CD1c-positive myeloid dendritic cell (primary cell): ENCODE measurements at regions not wholly inside any gene's neighbourhood (a gene's known extent, or its start where the extent isn't known, plus 50 kb on each side); places are given as distances from the start of the nearest gene placed in this dataset.

ENCODE experiments used
- DNase-seq: peaks from one replicate; pipeline ENCODE4 v3.0.0-alpha.2; 2016; ENCODE audit errors: extremely low spot score

DNA sequence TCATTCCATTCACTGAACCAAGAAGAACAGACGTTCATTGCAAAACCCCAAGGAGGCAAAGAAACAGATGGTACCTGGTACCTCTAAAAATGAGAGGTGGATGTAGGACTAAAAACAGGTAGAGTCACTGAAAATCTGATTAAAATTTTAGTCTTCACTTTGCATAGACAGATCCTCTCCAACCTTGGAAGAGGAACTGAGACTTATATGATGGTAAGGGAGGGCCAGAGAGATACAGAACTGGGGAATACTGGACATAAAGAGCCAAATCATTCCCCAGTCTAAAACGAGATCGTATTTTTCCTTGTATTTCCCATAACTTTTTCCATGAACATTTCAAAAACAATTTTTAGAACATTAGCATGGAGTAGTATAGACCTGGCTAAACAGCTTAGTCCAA, 59.7 kb upstream of the SPOPL start:
- DNase-seq, result no peak

DNA sequence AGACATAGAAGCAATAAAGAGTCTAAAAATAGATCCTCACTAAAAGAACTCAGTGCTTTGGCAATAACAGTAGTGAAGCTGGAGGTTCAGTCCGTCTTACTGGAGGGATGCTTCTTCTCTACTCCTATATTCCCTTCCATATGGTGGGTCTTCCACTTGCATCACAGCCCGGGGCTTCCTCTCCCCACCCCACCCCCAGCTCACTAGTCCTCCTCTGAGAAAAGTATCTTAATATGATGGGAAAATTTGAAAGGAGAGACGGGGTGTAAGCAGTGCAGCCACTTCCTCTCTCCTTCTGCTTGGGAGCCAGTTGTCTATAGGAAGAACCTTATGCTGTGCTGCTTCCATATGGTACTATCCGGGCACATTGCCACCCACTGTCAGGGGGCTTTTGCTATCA, 57.2 kb upstream of the SPOPL start:
- no peak for DNase-seq

GRCh38 chr2:138445227-138445626, 56.3 kb upstream of the SPOPL start:
- DNase-seq, result no peak

DNA sequence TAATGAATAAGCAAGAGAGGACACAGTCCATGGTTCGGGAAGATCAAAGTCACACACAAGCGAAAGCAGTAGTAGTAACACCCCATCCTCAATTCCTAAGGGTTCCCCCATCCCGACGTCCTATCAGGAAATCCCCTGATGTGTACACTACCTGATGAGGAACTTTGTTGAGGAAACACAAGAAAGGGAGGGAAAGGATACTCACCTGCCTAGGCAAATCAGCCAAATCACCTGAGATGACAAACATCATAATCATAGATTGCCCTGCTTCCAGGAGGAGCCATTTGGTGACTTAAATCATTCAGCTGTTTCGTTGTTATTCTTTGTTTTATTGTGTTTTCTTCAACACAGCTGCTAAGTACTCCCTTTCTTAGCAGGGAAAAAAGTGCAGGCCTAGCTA, 55.5 kb upstream of the SPOPL start:
- no peak for DNase-seq

DNA sequence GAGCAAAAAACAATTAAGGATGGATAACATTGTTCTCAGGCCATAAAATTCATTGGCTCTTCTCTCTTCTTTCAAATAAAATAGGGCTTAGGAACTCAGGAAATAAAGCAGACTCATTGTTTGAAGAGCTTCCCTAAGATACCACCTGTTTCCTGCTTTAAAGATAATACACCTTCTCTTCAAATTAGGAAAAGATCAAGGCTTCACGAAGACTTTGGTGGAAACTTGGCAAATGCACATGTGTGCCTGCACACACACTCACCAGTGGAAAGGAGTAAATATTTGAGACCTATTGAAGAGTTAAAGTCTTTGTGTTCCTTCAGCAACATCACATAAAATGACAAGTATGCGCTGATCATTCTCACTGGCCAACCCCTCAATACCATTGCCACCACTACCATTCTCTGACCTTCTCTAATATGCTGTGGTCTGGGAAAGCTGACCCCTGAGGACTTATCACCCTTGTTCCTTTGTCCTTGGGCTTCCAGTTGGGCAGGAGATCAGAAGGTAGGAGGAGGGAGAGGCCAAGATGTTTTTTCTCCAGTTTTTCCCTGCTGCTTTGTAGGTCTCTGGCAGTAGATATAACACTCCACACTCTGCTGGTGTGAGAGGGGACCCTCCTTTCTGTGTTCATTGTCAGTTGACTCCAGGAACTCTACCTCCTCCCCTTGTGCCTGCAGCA, 53.5 kb upstream of the SPOPL start:
- no peak for DNase-seq
